ENCODE measurements at regions not wholly inside any gene's neighbourhood (a gene's known extent, or its start where the extent isn't known, plus 50 kb on each side); places are given as distances from the start of the nearest gene placed in this dataset.
A peak's percentile ranks its signal among the peaks of the same experiment; 100 is the strongest.

DNA sequence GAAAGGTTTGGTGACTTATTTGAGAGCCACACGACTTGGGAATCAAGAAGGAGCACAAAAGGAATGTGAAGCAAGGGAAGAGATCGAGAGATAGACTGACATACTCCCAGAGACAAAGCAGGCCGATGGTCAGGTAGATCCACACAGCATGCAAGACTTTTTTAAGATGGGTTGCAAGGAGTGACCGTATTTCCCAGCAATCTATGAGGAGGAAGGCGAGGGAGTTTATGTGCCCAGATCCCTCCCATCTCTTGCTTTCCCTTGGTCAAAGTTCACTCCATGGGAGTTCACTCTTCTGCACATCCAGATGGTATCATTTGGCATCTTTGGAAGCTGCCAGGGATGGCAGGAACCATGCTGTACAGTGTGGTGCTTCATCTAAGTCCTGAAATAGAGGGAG, 148.9 kb downstream of the RMI1 start:
- DNase-seq = no peak

DNA sequence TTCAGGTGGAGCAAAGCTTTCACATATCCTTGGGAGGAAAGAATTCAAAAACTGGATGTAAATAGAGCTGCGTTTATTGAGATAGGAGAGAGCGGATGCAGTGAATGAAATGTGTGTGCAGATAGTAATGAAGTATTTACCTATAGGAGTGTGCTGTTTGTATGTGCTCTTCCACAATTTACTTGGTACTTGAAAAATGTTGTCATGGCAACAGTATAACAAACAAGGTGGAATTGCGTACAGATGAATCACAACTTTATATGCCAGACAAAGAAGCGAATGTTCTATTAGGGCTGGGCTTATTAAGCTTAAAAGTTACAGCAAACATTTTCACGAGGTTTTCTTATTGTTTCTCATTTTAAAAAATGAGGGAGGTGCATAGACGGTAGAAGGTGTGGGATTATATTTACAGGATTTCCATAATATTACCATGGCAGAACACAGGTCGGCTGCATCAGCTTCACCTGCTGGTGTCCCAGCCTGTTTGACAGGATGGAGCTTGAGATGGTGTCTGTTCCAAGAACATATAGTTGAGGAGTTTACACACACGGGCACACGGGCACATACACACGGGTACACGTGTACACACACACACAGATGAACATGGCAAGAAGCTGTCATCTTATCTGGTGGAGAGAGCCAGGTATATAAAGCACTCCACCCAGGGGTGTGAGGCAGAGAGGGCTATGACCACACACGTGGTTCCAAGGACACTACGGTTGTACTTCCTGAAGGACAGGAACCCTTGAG, 155.7 kb downstream of the RMI1 start:
- DNase-seq = no peak

DNA sequence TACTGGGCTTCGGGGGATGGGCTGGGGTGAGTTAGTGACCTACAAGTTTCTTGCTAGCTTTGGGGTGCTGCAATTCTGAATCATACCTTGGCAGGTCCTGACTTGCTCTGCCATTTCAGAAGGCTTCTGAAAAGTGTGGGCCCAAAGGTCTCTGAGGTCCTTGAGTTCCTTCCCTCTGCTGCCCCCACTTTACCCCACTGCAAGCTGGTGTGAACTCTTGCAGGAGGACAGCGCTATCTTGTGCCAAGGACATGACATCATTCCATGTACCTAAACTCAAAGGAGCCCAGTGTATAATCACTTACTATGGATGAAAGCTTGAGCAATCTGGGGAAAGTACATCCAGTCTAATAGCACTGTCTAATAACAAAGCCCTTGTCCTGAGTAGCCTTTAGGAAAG, 157.4 kb downstream of the RMI1 start:
- DNase-seq = no peak

DNA sequence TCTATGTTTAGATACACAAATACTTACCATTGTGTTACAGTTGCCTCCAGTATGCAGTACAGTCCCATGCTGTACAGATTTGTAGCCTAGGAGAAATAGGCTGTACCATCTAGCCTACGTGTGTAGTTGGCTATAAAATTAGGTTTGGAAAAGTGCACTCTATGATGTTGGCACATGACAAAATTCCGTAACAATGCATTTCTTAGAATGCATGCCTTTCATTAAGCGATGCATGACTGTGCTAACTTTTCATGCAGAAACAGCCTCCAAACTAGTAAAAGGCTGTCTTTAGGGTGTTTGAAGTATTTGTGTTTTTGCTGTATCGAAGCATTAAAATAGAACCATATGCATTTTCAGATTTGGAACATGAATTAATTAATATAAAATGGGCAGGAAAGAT, 157.9 kb downstream of the RMI1 start:
- no peak for DNase-seq

DNA sequence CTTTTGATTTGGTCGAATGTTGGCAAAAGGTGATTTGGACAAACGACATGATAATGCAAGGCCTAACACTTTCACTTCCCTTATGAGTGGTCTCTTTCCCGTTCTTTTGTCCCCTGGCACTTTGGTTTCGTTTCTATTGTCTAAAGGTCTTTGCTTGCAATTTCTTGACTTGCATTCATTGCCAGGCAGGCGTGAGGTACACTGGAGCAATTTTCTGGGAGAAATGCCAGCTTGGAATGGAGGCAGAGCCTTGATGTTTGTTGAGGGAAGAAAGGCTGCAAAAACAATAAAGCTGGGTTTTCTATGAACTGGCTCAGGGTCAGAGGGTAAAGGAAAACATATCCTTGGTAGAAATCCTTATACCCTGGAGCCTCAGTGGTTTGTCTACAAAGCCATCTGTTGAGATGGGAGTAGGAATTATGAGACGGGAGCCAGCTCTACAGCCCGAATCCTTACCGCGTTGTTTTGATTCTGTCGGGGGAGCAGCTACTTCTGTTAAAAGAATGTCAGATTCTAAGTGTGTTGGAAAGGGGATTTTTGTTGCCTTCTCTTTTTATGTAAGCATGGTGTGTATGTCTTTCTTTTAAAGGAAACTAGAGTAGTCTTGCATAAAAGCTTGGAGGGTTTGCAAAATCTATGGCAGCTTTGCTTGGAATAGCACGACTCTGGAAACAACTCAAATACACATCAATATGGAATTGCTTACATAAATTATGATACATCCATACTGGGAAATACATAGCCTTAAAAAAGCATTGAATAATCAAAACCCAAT, 158.9 kb downstream of the RMI1 start:
- DNase-seq = peak; percentile 18

DNA sequence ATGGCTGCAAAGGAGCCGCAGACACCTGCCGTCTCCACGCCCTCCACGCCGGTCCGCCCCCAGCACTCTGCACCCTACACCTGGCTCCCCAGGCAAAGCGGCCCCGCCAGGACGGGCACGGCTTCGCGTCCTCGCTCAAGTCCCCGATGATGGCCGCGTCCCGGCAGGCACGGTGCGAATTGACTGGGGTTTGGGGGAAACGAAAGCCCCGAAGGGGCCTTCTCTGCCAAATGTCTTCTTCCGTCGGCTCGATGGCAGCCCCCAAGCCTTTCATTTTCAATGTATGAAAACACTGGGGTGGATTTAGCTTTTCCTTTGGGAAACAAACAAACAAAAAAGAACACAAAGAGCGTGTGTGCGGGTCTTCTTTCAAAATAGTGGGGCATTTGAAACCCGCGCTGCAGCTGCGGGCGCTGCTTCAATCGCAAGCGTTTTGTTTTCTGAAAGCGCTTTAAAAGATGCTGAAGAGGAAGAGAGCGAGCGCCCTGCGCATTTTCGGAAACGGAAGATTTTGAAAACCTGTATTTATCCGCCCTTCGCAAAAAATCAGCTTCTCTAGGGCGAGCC, 160.0 kb downstream of the RMI1 start:
- DNase-seq = no peak

DNA sequence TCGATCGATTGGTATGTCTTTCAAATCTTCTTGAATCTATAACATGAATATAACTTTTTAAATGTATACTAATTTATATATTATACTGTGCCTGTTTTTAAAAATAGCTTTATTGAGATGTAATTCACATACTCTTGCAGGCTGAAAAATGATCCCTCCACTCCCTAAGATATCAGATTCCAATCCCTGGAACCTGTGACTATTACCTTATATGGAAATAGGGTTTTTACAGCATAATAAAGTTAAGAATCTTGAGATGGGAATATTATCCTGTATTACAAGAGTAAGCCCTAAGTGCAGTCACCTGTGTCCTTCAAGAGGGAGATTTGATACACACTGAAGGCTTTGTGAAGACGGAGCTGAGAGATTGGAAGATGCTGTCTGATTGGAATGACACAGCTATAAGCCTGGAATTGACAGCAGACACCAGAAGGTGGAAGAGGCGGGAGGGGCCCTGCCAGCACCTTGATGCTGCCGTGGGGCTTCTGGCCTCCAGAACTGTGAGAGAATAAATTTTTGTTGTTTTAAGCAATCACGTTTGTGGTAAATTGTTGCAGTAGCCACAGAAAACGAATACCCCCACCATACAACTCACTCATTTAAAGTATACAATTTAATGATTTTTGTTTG, 161.3 kb downstream of the RMI1 start:
- DNase-seq = no peak

DNA sequence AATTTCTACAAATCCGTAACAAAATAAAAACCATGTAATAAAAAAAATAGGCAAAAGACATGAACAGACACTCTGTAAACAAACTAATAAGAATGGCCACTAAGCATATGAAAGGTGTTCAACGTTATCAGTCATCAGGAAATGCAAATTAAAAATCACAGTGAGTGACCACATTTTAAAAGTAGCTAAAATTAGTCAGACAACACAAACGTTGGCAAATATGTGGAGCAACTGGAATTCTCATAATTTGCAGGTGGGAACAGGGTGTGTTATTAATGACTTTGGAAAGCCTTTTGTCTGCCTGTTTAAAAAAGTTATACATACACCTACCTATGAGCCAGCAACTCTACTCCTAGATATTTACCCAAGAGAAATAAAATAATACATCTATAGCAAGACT, 164.4 kb downstream of the RMI1 start:
- DNase-seq = no peak

DNA sequence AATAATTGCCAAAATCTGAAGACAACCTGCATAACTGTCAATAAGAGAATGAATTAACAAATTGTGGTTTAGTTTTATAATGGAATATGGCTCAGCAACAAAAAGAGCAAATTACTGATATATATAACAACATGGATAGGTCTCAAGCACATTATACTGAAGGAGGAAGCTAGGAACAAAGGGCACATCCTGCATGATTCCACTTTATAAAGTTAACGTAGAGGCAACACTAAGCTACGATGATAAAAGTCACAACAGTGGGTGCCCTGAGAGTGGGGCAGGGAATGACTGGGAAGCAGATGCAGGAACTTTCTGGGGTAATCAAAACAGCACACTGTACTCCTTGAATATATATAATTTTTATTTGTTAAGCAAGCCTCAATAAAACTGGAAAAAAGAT, 165.2 kb downstream of the RMI1 start:
- no peak for DNase-seq

DNA sequence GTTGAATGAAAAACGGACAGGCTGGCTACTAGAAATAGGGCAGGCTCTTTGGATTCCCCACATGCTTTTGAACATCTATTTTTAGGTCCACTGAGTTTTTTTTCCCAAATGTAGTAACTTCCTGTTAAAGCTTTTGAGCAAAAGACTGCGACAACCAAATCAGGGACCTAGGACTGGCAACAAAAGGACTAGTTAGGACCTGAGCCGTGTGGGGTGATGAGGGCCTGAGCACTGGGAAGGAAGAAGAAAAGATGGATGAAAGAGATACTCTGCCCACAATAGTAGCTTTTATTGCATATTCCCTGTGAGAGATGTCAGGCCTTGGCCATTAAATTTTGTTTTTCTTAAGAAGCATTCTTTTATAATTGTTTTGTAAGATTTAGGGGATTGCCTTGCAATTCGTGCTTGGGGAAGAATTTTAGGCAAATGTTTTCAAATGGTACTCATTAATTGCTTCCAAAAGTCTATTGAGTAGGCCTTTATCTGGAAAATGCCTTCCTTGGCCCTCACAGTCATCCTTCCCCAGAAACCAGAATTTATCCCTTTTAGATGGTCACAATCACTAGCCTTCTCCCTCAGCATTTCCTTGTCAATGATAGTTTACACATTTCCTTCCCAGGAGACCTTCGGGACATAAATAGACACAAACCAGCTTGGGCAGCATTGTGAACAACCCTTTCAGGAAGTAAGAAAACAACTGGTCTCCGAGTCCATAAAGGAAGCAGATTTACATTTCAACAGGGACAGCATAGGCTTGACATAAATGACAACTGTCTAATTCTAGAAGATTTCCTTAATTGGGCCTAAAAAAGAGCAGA, 166.5 kb downstream of the RMI1 start:
- DNase-seq = no peak

DNA sequence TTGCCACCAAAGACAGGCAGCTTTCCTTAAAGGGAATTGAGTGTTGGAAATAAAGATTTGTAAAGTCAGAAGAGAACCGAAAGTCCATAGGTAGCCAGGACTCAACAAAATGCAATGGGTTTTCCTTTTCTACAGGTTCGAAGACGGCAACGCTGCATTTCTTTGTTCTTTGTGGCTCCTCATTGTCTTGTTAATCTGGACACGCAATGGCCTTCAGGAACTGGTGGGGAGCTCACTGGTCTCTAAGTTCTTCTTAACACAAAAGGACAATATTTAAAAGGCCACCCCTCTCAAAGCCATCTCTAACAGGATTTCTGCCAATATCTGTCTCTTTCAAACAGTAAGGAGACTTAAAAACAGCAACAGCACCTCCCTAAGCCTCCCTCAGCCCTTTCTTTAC, 170.6 kb downstream of the RMI1 start:
- DNase-seq = no peak

DNA sequence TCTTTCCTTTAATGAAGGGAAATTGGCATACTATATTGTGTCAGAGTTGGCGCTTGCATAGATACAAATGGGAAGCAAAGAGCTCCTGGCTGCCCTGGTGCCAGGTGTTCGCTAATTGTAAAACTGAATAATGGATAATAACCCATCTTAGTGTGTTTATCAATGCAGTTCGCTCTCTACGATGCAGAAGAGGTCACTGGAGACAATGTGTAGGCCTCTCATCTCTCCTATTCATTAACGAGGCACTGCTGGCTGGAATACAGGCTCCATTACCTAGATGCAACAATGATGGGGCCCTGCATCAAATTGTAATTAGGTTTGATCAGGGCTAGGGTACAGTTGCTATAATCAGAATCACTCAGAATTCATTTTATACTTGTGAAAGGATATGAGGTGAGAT, 171.0 kb downstream of the RMI1 start:
- DNase-seq = no peak

DNA sequence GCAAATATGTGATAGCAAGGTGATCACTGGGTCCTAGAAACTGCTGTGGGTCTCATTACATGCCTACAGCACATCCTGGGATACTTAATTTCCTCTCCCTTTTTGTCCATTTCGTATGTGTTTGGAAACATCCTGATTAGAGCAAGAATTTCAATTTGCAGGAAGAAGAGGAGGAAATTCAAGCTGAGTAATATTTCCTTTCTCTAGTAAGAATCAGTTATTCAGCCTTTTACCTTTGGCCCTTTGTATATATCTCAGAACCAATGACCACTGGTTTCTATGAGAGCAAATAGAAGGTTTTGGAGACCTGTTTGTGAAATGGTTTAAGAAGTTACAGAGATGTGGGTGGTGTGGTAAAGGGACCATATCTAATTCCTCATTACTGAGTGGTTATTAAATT, 171.6 kb downstream of the RMI1 start:
- no peak for DNase-seq

DNA sequence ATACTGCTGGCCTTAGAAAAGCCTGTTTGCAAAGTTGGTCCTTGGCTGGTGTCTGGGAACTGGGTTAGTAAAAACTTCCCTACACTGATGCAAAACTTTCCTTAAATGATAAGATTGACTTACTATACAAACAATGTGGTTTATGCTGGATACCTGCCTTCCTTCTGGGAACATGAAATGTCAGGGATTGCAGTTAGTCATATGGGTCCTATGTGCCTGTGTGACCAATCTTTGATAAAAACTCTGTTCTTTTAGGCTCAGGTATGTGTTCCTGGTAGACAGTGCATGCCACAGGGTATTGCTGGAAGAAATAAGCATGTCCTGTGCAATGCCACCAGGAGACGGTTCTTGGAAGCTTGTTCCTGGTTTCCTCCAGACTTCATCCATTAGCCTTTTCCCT, 173.3 kb downstream of the RMI1 start:
- DNase-seq = no peak

DNA sequence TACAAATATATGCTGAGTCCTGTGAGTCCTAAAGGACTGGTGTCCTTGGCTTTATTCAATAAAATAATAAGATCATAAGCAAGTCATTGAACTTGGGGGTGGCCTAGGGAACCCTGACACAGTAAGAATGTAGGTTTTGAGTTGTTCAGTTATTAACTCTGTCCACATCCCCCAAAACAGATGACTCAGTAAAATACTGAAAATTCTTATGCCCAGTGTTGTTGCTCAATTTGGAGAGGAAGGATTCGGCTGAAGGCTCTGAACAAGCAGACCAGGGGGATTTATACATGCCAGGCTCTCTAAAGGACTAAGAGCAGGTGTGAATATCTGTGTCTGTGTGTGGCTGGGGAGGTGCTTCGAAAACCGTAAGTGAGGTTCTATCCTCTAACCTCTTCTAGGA, 173.7 kb downstream of the RMI1 start:
- no peak for DNase-seq

DNA sequence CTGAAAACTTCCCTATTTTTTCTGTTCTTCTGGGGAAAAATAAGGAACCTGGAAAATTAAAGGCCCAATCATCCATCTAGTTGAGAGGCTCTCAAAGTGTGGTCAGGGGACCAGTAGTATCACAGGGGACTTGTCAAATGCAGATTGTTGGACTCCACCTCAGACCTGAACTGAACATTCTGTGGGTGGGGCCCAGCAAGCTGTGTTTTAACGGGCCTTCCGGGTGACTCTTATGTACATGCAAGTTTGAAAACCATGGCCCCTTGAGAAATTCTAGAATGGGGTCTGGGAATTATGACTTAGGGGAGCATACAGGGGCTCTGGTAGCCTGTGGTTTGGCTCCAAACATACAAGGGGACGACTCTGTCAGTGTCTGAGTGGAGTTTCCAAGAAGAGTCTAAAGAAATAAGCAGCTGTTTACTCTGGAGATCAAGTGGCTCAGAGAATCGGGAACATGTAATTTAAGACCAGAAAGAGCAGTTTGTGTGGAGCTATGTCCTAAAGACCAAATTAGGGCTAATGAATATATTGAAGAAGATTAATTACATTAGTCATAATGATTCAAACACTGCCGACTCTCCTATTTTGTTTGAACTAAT, 177.4 kb downstream of the SLC28A3 start:
- DNase-seq = no peak

DNA sequence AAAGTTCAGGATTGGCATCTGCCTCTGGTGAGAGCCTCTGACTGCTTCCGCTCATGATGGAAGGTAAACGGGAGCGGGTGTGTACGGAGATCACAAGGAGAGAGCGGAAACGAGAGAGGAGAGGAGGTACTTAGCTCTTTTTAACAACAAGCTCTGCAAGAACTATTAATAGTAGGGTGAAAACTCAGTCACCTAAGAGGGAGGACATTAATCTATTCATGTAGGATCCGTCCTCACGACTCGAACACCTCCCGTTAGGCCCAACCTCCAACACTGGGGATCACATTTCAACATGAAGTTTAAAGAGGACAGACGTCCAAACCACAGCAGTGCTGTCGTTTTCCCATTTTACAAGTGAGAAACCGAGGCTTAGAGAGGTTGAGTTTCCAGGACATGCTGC, 173.7 kb downstream of the SLC28A3 start:
- DNase-seq = no peak

DNA sequence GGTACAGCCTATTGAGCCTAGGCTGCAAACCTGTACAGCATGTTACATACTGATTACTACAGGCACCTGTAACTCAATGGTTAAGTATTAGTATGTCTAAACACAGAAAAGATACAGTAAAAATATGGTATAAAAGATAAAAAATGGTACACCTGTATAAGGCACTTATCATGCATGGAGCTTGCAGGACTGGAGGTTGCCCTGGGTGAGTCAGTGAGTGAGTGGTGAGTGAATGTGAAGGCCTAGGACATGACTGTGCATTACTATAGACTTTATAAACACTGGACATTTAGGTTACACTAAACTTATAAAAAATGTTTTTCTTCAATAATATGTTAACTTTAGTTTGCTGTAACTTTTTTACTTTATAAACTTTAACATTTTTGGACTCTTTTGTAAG, 171.3 kb downstream of the SLC28A3 start:
- no peak for DNase-seq

DNA sequence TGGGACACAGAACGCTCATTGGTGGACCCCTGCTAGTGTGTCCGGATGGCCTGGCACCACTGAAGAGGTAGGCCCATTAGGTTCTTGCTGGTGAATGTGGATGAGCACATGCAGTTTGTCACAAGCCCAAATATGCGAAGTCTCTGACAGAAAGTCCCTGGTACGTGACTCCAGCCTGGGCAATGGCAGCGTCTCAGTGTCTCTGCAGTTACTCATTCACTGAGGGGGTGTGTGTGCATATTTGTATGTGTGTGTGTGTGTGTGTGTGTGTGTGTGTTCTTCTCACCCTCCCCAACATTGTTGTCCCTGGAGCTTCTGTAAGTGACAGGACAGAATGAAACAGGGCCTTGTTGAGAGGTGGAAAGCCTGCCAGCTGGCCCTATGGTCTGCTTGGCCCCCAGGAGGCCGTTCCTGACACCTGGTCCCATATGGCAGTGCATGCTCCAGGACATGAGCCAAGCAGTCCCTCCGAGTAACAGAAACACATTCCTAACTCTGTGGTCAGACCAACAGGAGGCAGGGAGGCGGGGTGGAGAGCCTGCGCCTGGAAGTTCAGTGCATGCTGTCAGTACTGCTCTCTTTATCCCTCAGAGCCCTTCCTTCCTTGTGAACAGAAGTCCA, 169.9 kb downstream of the SLC28A3 start:
- peak; percentile 72 for DNase-seq

DNA sequence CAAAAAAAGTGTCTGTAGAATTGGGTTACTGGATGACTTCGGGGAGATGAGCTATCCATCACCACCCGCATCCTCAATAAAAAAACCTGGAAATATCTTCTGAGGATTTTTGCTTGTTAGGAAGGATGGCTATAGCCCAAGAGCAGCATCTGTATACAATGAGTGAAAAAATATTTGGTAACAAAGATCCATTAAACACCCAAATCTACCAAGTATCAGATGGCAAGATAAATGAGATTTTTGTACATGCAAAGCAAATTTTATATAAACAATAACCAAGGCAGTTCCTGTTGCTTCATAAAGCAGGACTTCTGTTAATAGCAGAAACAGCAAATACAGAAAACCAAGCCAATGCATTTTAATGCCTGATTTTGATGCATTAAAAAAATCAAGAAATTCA, 166.6 kb downstream of the SLC28A3 start:
- DNase-seq = no peak

DNA sequence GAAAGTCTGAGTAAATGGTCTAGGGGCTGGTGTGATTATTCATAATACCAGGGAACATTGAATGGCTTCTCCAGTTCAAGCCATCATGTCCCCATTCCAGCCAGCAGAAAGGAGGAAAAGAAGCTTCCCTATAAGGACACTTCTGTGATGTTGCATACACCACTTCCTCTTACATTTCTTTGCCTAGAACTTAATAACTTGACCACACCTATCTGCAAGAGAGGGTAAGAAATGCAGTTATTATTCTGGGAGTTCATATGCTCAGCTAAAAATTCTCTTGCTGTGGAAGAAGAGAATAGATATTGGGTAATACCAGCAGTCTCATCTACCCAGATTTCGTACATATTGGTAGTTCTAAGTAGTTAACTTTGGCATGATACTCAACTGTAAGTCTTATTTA, 166.1 kb downstream of the SLC28A3 start:
- DNase-seq = no peak

DNA sequence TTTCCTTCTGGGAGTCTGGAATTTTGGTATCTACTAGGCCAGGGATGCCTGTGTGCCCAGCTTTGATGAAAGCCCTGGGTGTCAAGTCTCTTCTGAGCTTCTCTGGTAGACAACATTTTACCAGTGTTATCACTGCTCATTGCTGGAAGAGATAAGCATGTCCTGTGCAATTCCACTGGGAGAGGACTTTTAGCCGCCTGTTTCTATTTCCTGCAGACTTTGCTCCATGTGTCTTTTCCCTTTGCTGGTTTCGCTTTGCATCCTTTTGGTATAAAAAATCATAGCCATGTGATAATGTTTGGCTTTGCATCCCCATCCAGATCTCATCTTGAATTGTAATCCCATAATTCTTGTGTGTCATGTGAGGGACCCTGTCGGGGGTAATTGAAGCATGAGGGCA, 163.2 kb downstream of the SLC28A3 start:
- DNase-seq = no peak

All from NCI-H1694 treated with DMSO at 0.1 percent for 48 hours (cell line).